HG03439 (cell line): ENCODE measurements at regions not wholly inside any gene's neighbourhood (a gene's known extent, or its start where the extent isn't known, plus 50 kb on each side); places are given as distances from the start of the nearest gene placed in this dataset.

Experiments
- ATAC-seq: cut with Tn5 transposase; IDR thresholded peaks from one replicate; pipeline ENCODE4 v1.9.1; 2021; ENCODE audit warnings: mild to moderate bottlenecking, moderate library complexity; ENCODE audit not compliant: unreplicated experiment

- ATAC-seq, result no peak
These were observed 152.0 kb upstream of the HMCN1 start for GRCh38 chr1:185581961-185582725.

DNA sequence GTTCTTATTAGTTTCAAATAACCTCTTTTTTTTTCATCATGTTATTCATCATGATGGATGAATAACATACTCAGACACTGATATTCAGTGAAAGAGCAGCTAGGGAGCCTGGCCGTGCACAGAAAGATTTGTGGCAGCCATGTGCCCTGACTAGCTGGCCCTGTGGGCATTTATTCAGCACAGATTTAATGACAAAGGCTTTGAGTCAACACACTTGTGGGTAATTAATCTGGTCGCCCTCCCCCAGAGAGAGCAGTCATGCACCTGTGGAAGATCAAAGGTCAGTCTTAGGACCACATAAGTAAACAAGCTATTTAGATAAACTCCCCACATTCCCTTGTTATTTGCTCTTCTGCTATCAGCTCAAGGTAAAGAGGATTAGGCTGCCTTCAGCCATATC is 153.2 kb upstream of the HMCN1 start:
- no peak for ATAC-seq

- no peak for ATAC-seq
These were observed 155.9 kb upstream of the HMCN1 start for GRCh38 chr1:185578293-185578692.

DNA sequence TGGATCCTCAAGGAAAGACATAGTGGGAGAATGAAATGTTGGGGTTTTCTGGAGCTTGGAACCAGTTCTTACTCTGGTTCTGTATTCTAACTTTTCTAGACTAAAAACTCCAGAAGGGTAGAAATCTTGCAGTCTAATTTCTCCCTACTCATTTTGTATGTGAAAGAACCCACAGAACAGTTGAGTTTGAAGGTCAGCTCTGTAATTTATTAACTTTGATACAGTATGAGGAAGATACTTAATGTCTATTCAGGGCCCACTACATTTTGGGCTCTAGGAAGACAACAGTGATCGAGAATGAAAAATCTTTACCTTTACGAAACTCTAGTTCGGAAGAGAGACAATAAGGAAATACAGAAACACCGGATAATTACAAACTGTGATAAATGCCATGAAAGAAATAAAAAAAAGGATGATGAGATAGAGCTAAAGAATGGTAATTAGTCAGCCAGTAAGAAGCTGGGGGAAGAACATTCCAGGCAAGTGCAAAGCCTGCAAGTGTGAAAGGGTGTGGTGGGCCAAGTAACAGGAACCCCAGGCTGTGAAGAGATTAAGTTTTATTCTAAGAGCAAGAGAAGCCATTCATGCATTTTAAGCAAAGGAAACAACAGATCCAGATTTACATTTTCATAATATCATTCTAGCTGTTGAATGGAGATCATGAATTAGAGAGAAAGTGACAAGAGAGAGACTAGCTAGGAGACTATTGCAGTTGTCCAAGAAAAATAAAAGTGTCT is 159.9 kb upstream of the HMCN1 start:
- ATAC-seq, result no peak

- no peak for ATAC-seq
These were observed 160.5 kb upstream of the HMCN1 start for GRCh38 chr1:185573677-185574076.

DNA sequence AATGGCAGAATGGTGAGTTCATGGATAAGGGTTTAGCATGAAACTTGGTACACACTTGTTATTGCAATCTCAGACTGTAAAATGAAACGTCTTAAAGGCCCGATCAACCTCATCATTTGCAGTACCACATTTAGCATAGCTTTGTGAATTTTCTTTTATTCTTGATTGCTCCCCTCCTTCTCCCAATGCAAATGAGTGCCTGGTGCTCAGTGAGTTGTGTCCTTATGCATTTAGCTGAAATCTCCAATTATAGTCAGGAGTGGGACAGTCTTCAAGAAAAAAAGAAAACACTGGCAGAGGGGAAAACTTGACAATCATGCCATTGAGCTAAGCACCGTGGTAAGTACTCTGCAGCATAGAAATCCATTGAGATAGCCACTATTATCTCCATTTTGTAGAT is 161.0 kb upstream of the HMCN1 start:
- no peak for ATAC-seq

- no peak for ATAC-seq
These were observed 163.2 kb upstream of the HMCN1 start for GRCh38 chr1:185570962-185571361.

DNA sequence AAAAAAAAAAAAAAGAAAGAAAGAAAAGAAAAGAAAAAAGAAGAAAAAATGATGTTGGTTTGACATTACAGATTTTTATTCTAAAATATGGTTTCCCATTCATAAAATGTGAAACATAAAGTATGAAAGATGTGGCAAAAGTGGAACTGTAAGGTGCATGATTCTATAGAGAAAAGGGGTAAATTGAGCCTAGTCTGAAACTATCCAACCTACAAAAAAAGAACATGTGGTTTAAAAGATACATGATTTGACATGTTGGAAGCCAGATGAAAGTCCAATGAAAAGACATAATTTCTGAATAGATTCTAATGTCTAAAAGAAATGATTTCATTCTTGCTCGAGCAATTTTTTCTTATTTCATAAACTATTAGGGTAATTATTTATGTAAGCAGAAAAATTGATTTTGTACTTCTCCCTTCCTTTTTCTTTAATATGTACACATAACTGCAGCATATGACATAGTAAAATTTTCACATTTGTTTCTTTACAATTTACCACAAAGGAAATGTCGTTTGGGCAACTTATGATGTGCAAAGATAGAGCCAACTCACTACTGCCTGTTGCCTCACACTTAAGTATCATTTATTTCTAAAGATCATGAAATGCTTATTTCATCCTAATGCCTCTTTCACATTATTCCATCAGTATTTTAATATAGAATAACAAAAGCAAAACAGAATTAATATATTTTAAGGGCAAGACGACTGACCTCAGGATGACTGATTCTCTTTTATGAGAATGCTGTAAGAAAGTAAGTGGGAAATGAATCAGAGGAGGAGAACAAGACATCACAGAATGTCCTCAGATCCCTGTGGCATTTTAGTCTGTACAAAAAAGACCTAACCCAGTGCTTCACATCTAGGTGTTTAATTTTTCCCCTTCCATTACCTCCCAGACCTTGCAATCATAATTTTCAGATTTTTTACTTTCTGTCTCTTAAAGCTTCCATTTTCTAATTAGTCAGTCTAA is 165.8 kb upstream of the HMCN1 start:
- no peak for ATAC-seq

DNA sequence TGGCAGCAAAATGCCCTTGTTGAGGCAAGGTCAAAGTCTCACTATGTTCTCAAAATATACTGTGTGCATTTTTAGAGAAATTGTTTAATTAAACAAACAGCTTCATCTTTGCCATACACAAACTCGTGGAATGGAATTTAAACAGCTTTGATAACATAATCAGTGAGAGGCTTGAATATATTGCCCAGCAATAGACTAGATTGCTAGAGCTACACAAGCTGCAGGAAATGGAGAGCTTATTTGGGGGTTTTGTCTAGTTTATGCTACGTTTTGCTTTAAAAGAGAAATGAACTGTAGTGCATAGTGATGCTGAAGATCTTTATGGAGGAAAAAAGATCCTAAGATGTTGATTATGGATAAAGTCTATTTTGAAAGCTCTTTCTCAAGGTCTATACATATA is 166.8 kb upstream of the HMCN1 start:
- no peak for ATAC-seq

GRCh38 chr1:185566995-185567394 is 167.2 kb upstream of the HMCN1 start:
- no peak for ATAC-seq

DNA sequence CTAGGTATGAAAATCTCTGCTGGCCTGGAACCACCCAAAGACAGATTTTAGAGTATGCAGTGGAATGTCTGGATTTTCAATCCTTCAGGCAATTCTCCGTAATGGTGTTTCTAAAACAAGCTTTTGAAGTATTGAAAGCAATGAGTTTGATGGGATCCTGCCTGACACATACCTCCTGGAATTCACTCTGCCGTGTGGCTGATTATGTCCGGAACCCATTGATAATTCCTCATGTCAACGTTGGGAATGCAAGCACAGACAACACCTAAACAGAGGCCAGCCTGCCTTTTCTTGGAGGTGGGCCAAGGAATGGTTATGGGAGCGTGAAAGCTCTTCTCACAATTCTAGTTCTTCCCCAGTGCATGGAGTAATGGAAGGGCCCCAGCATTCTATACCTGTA is 168.9 kb upstream of the HMCN1 start:
- no peak for ATAC-seq

GRCh38 chr1:185564816-185565215 is 169.4 kb upstream of the HMCN1 start:
- ATAC-seq, result no peak

GRCh38 chr1:185562461-185563359 is 171.5 kb upstream of the HMCN1 start:
- ATAC-seq, result no peak

- no peak for ATAC-seq
These were observed 172.6 kb upstream of the HMCN1 start for GRCh38 chr1:185561629-185562028.

DNA sequence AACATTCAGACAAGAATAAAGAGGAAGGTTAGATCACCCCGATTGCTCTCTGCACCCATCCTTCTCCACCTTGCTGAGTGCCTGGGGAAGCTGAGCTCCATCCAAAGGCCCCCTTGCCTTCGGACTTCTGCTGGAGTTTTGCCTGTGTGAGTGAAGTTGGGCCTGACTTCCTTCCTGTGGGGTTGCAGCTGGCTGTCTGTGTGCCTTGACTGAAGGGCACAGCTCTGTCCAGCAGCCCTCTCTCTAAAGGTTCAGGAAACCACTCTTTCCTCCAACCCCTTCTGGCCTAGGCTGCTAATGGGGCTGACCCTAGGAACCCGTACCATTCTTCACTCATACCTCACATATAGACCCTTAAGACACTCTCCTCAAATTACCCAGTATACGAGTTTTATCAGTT is 173.4 kb upstream of the HMCN1 start:
- no peak for ATAC-seq

- ATAC-seq, result peak; percentile 88
These were observed 174.4 kb upstream of the HMCN1 start for GRCh38 chr1:185559684-185560331.

DNA sequence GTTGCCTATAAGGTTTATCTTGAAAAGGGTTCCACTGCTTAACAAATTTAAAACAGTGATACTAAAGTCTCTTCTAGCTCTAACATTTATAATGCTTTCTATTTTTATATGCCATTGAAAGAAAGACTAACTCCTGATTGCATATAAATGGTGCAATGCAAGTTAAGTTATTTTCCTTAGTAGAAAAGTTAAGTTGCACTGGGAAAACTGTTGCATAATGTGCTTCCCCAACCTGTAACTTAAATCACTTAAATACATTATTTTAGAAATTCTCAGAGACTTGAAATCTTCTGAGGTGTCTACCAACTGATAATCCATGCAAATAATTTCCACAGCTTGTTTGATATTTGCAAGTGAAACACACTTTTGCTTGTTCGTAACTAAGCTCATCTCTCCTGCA is 175.0 kb upstream of the HMCN1 start:
- no peak for ATAC-seq

- no peak for ATAC-seq
These were observed 177.6 kb upstream of the HMCN1 start for GRCh38 chr1:185556561-185556960.

GRCh38 chr1:185555743-185556142 is 178.4 kb upstream of the HMCN1 start:
- no peak for ATAC-seq

GRCh38 chr1:185551008-185551407 is 183.2 kb upstream of the HMCN1 start:
- no peak for ATAC-seq
